CD4-positive, CD25-positive, alpha-beta regulatory T cell (primary cell): ENCODE measurements at regions not wholly inside any gene's neighbourhood (a gene's known extent, or its start where the extent isn't known, plus 50 kb on each side); places are given as distances from the start of the nearest gene placed in this dataset.

ENCODE experiments used
- ATAC-seq, 2 donors: fragments of 150-1000 bp; cut with Tn5 transposase; one replicate each; pipeline ENCODE4 v1.10.0; 2021; ENCODE audit warnings: low read depth in 2 of 2, moderate number of reproducible peaks in 2 of 2, moderate library complexity in 1 of 2
- DNase-seq, 3 donors: peaks; one replicate each; pipeline versions ENCODE4 v3.0.0 to v3.0.0-alpha.2; 2012 to 2022; ENCODE audit warnings: mixed read lengths in 1 of 3
- H3K27ac ChIP-seq: one replicate; pipeline ENCODE4 v1.7.0; 2013; ENCODE audit warnings: mild to moderate bottlenecking, low read length; ENCODE audit not compliant: insufficient read depth, poor library complexity, severe bottlenecking
- H3K27me3 ChIP-seq: one replicate; pipeline ENCODE4 v1.7.0; 2013; ENCODE audit warnings: low read length; ENCODE audit not compliant: control insufficient read depth, insufficient read depth
- H3K36me3 ChIP-seq: one replicate; pipeline ENCODE4 v1.7.0; 2013; ENCODE audit warnings: mild to moderate bottlenecking, low read length, moderate library complexity; ENCODE audit not compliant: control insufficient read depth, insufficient read depth
- H3K4me1 ChIP-seq: 2 replicates; pipeline ENCODE4 v1.7.0; 2013; ENCODE audit warnings: mild to moderate bottlenecking, low read length; ENCODE audit not compliant: insufficient read depth, control insufficient read depth, poor library complexity, severe bottlenecking
- H3K4me3 ChIP-seq: one replicate; pipeline ENCODE4 v1.7.0; 2013; ENCODE audit warnings: low read depth, mild to moderate bottlenecking, low read length, moderate library complexity
- H3K9me3 ChIP-seq, 2 experiments: 1 replicate in 1 of 2; 2 replicates in 1 of 2; pipeline ENCODE4 v1.7.0; 2013; ENCODE audit warnings: low read length in 2 of 2, mild to moderate bottlenecking in 1 of 2, moderate library complexity in 1 of 2; ENCODE audit not compliant: control insufficient read depth in 2 of 2
- H3K27ac Mint-ChIP-seq, 3 donors: one replicate each; pipeline ENCODE4 v1.8.0; 2020 to 2022; ENCODE audit warnings: mild to moderate bottlenecking in 3 of 3, mixed read lengths in 3 of 3, moderate library complexity in 2 of 3
- H3K27me3 Mint-ChIP-seq: one replicate; pipeline ENCODE4 v1.8.0; 2022; ENCODE audit warnings: mild to moderate bottlenecking, mixed read lengths
- H3K36me3 Mint-ChIP-seq: one replicate; pipeline ENCODE4 v1.8.0; 2020; ENCODE audit warnings: mixed read lengths
- H3K4me1 Mint-ChIP-seq, 4 donors: one replicate each; pipeline ENCODE4 v1.8.0; 2020 to 2022; ENCODE audit warnings: mixed read lengths in 4 of 4, mild to moderate bottlenecking in 1 of 4
- H3K4me3 Mint-ChIP-seq, 4 donors: one replicate each; pipeline ENCODE4 v1.8.0; 2020 to 2022; ENCODE audit warnings: mild to moderate bottlenecking in 4 of 4, mixed read lengths in 4 of 4, moderate library complexity in 3 of 4
- H3K9me3 Mint-ChIP-seq, 7 donors: one replicate each; pipeline ENCODE4 v1.8.0; 2020 to 2022; ENCODE audit warnings: mixed read lengths in 7 of 7, mild to moderate bottlenecking in 3 of 7, moderate library complexity in 2 of 7

DNA sequence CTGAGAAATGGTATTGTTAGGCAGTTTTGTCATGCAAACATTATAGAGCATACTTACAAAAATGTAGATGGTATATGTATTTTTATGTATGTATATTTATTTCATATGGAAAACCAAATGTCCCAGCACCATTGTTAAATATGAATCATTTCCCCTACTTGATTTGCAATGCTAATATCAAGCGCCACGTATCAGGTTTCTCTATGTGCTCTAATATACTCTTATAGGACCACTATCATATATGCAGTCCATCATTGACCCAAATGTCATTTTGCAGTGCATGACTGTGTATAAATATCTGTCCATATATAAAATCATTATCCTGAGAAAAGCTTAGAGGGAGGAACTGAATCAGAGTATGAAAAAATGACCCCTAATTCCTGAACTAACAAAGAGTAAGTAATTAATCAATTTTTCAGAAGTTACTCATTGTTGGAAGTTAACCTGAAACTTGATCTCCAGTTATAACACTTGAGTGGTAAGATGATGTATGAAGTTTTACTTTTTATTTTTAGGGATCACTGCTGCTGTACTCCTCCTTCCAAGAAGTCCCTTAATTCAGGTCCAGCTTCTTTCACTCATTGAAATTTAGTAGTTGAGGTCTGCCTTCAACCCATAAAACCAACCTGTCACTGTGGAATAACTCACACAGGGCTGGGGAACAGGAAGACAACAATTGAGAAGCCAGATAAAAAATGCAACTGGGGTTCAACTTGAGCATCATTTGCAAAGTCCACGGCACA lies 134.8 kb upstream of the LDB2 start:
- no peak overlapping the region for H3K27ac Mint-ChIP-seq
- peaks cover 0 to 5% (median 0%) of the 10 kb centered on the region in 7 donors for H3K9me3 Mint-ChIP-seq
- Histone ChIP-seq H3K9me3 (no peaks in the 10 kb centered on the region), H3K4me3 (no peak overlapping the region), H3K27ac (no peak overlapping the region), H3K27me3 (no peaks in the 10 kb centered on the region), H3K4me1 (no peaks in the 10 kb centered on the region), H3K36me3 (no peaks in the 10 kb centered on the region)
- no peaks in the 10 kb centered on the region for H3K36me3 Mint-ChIP-seq
- H3K4me3 Mint-ChIP-seq = no peak overlapping the region
- H3K27me3 Mint-ChIP-seq = no peaks in the 10 kb centered on the region
- DNase-seq = no peak
- H3K4me1 Mint-ChIP-seq = no peaks in the 10 kb centered on the region
- ATAC-seq = no peak

GRCh38 chr4:17030543-17030942 lies 132.1 kb upstream of the LDB2 start:
- Histone ChIP-seq H3K36me3 (no peaks in the 10 kb centered on the region), H3K9me3 (no peaks in the 10 kb centered on the region), H3K4me3 (no peak overlapping the region), H3K27me3 (no peaks in the 10 kb centered on the region), H3K4me1 (no peaks in the 10 kb centered on the region), H3K27ac (no peak overlapping the region)
- H3K9me3 Mint-ChIP-seq = peaks cover 0 to 5% (median 0%) of the 10 kb centered on the region in 7 donors
- DNase-seq = no peak
- H3K4me1 Mint-ChIP-seq = no peaks in the 10 kb centered on the region
- H3K27ac Mint-ChIP-seq = no peak overlapping the region
- no peaks in the 10 kb centered on the region for H3K36me3 Mint-ChIP-seq
- H3K27me3 Mint-ChIP-seq = no peaks in the 10 kb centered on the region
- ATAC-seq = no peak
- H3K4me3 Mint-ChIP-seq = no peak overlapping the region

GRCh38 chr4:17029964-17030363 lies 131.5 kb upstream of the LDB2 start:
- DNase-seq = no peak
- Mint-ChIP-seq H3K27me3 (no peaks in the 10 kb centered on the region), H3K4me3 (no peak overlapping the region), H3K27ac (no peak overlapping the region), H3K4me1 (no peaks in the 10 kb centered on the region), H3K9me3 (peaks cover 0 to 5% (median 0%) of the 10 kb centered on the region in 7 donors), H3K36me3 (no peaks in the 10 kb centered on the region)
- Histone ChIP-seq H3K27me3 (no peaks in the 10 kb centered on the region), H3K4me3 (no peak overlapping the region), H3K4me1 (no peaks in the 10 kb centered on the region), H3K27ac (no peak overlapping the region), H3K36me3 (no peaks in the 10 kb centered on the region), H3K9me3 (no peaks in the 10 kb centered on the region)
- no peak for ATAC-seq

- H3K27me3 Mint-ChIP-seq = no peaks in the 10 kb centered on the region
- H3K4me3 Mint-ChIP-seq = no peak overlapping the region
- H3K36me3 Mint-ChIP-seq = no peaks in the 10 kb centered on the region
- H3K27me3 ChIP-seq = no peaks in the 10 kb centered on the region
- H3K36me3 ChIP-seq = no peaks in the 10 kb centered on the region
- H3K4me1 Mint-ChIP-seq = no peaks in the 10 kb centered on the region
- no peak for ATAC-seq
- DNase-seq = no peak
- no peaks in the 10 kb centered on the region for H3K4me1 ChIP-seq
- no peak overlapping the region for H3K27ac ChIP-seq
- H3K9me3 ChIP-seq = no peaks in the 10 kb centered on the region
- H3K9me3 Mint-ChIP-seq = peaks cover 0 to 5% (median 0%) of the 10 kb centered on the region in 7 donors
- no peak overlapping the region for H3K4me3 ChIP-seq
- H3K27ac Mint-ChIP-seq = no peak overlapping the region
These were observed 131.0 kb upstream of the LDB2 start for GRCh38 chr4:17029432-17029831.

GRCh38 chr4:17027495-17027894 lies 129.1 kb upstream of the LDB2 start:
- no peak for DNase-seq

DNA sequence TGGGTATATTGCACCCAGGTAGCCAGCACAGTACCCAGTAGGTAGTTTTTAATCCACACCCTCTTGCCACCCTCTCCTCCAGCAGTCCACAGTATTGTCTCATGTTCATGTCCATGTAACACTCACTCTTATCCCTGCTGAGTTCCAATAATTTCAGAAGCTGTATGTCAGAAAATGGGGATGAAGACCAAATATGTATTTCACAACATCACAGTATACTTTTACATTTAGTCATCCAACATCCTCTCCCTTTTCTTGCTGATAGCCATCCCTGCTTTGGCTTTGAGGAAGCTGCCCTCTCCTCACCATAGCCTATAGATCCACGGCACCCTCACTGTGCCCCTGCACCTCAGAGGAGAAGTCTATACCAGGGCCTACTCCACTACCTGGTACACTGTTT lies 126.0 kb upstream of the LDB2 start:
- H3K27me3 ChIP-seq = no peaks in the 10 kb centered on the region
- H3K4me3 ChIP-seq = no peak overlapping the region
- Mint-ChIP-seq H3K4me1 (no peaks in the 10 kb centered on the region), H3K27me3 (no peaks in the 10 kb centered on the region), H3K36me3 (no peaks in the 10 kb centered on the region), H3K9me3 (peaks cover 0 to 10% (median 0%) of the 10 kb centered on the region in 7 donors), H3K27ac (no peak overlapping the region), H3K4me3 (no peak overlapping the region)
- no peaks in the 10 kb centered on the region for H3K9me3 ChIP-seq
- no peak overlapping the region for H3K27ac ChIP-seq
- no peak for DNase-seq
- no peaks in the 10 kb centered on the region for H3K4me1 ChIP-seq
- no peaks in the 10 kb centered on the region for H3K36me3 ChIP-seq
- no peak for ATAC-seq

More at GRCh38 chr4:17027495-17027894, 129.1 kb upstream of the LDB2 start:
- Histone ChIP-seq H3K4me3 (no peak overlapping the region), H3K4me1 (no peaks in the 10 kb centered on the region), H3K36me3 (no peaks in the 10 kb centered on the region), H3K27ac (no peak overlapping the region), H3K27me3 (no peaks in the 10 kb centered on the region), H3K9me3 (no peaks in the 10 kb centered on the region)
- Mint-ChIP-seq H3K27me3 (no peaks in the 10 kb centered on the region), H3K4me3 (no peak overlapping the region), H3K4me1 (no peaks in the 10 kb centered on the region), H3K27ac (no peak overlapping the region), H3K9me3 (peaks cover 0 to 5% (median 0%) of the 10 kb centered on the region in 7 donors), H3K36me3 (no peaks in the 10 kb centered on the region)
- ATAC-seq = no peak

DNA sequence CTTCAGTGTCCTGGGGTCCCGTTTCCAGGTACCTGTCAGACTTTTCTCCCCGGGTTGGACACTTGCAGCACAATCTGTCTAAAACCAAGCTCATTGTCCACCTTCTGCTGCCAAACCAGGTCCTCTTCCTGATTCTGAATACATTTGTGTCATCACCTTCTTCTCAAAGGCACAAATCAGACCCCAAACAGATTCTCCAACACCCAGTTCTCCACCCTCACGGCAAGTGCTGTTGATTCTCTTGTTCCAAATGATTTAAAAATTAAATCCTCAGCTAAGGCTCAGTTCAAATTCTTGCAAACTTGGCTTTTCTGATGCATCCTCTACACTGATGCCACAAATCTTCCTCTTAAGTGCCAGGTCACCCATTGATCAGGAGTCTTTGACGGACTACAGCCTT lies 122.5 kb upstream of the LDB2 start:
- Histone ChIP-seq H3K27ac (no peak overlapping the region), H3K36me3 (no peaks in the 10 kb centered on the region), H3K4me1 (no peaks in the 10 kb centered on the region), H3K27me3 (no peaks in the 10 kb centered on the region), H3K9me3 (no peaks in the 10 kb centered on the region), H3K4me3 (no peak overlapping the region)
- no peaks in the 10 kb centered on the region for H3K4me1 Mint-ChIP-seq
- ATAC-seq (no peak), DNase-seq (no peak)
- H3K4me3 Mint-ChIP-seq = no peak overlapping the region
- no peaks in the 10 kb centered on the region for H3K36me3 Mint-ChIP-seq
- no peak overlapping the region for H3K27ac Mint-ChIP-seq
- no peaks in the 10 kb centered on the region for H3K27me3 Mint-ChIP-seq
- H3K9me3 Mint-ChIP-seq = peaks cover 0 to 7% (median 0%) of the 10 kb centered on the region in 7 donors

- no peaks in the 10 kb centered on the region for H3K36me3 Mint-ChIP-seq
- H3K4me1 ChIP-seq = no peaks in the 10 kb centered on the region
- H3K27ac ChIP-seq = no peak overlapping the region
- no peak overlapping the region for H3K4me3 Mint-ChIP-seq
- no peaks in the 10 kb centered on the region for H3K27me3 Mint-ChIP-seq
- H3K9me3 ChIP-seq = no peaks in the 10 kb centered on the region
- peaks cover 0 to 7% (median 0%) of the 10 kb centered on the region in 7 donors for H3K9me3 Mint-ChIP-seq
- no peak overlapping the region for H3K4me3 ChIP-seq
- H3K27me3 ChIP-seq = no peaks in the 10 kb centered on the region
- no peaks in the 10 kb centered on the region for H3K4me1 Mint-ChIP-seq
- no peak overlapping the region for H3K27ac Mint-ChIP-seq
- DNase-seq (no peak), ATAC-seq (no peak)
- no peaks in the 10 kb centered on the region for H3K36me3 ChIP-seq
These were observed 122.0 kb upstream of the LDB2 start for GRCh38 chr4:17020451-17020850.
